GM12878 (cell line): ENCODE measurements at regions not wholly inside any gene's neighbourhood (a gene's known extent, or its start where the extent isn't known, plus 50 kb on each side); places are given as distances from the start of the nearest gene placed in this dataset.
A peak's percentile ranks its signal among the peaks of the same experiment; 100 is the strongest.

Experiments used
- ATAC-seq: fragments of 200-7000 bp; cut with Tn5 transposase; 3 replicates; pipeline ENCODE4 v1.9.1; 2020; ENCODE audit warnings: mild to moderate bottlenecking, moderate library complexity
- BruUV-seq: library from RNA; stranded (reverse); fragments of 400-500 nt; replicated peaks from 2 replicates; lab custom pipeline; 2021; lab: Mats Ljungman, UMichigan
- CTCF ChIA-PET: fragments of 300-600 bp; sonication (Branson Sonifier 250); formaldehyde crosslinking; extraction: SDS; loops from one replicate; lab custom pipeline; 2021; ENCODE audit warnings: inconsistent platforms; lab: Yijun Ruan, JAX
- POLR2A ChIA-PET: fragments of 350-600 bp; formaldehyde crosslinking; extraction: SDS; loops from one replicate; lab custom pipeline; 2021; ENCODE audit warnings: inconsistent platforms; lab: Charles Lee
- RAD21 ChIA-PET: fragments of 300-600 bp; sonication (Branson Sonifier 250); formaldehyde crosslinking; loops from one replicate; lab custom pipeline; 2023; ENCODE audit warnings: antibody characterized with exemption; ENCODE audit not compliant: unreplicated experiment; lab: Charles Lee
- SMC1A ChIA-PET: fragments of 300-600 bp; sonication (Branson Sonifier 250); formaldehyde crosslinking; loops from one replicate; lab custom pipeline; 2023; ENCODE audit not compliant: unreplicated experiment, uncharacterized antibody; lab: Charles Lee
- DNase-seq: peaks from one replicate; pipeline ENCODE4 v3.0.0-alpha.2; 2011; ENCODE audit warnings: low read depth, low spot score
- FAIRE-seq: peaks from 3 replicates; lab custom pipeline; 2011; peaks lifted over from hg19 to GRCh38; lab: Jason Lieb, UNC
- H2AFZ ChIP-seq: 2 replicates; pipeline ENCODE4 v1.6.0; 2011; ENCODE audit warnings: low read depth, low read length, control low read depth; ENCODE audit not compliant: control insufficient read depth
- H3K27ac ChIP-seq: 2 replicates; pipeline ENCODE4 v1.5.1; 2011; ENCODE audit warnings: control low read depth; ENCODE audit not compliant: control insufficient read depth, insufficient read depth
- H3K27me3 ChIP-seq, 2 experiments: replicated peaks in 1 of 2; 2 replicates each; pipeline versions ENCODE4 v1.6.0 to v1.6.1; 2011; ENCODE audit warnings: low read length in 1 of 2; ENCODE audit not compliant: control insufficient read depth in 2 of 2, insufficient read depth in 2 of 2
- H3K36me3 ChIP-seq, 2 experiments: 2 replicates each; pipeline ENCODE4 v1.5.1; 2011; ENCODE audit warnings: low read length in 1 of 2; ENCODE audit not compliant: control insufficient read depth in 2 of 2, insufficient read depth in 2 of 2
- H3K4me1 ChIP-seq: 2 replicates; pipeline ENCODE4 v1.6.1; 2011; ENCODE audit warnings: mild to moderate bottlenecking, low read length, moderate library complexity, mixed read lengths; ENCODE audit not compliant: control insufficient read depth, insufficient read depth
- H3K4me2 ChIP-seq: 2 replicates; pipeline ENCODE4 v1.6.0; 2011; ENCODE audit warnings: control low read depth; ENCODE audit not compliant: control insufficient read depth, insufficient read depth
- H3K4me3 ChIP-seq: fragments of 200-600 bp; sonication (generic); 2 replicates; pipeline ENCODE4 v1.5.1; 2016
- H3K79me2 ChIP-seq: 2 replicates; pipeline ENCODE4 v1.6.0; 2011; ENCODE audit warnings: low read length; ENCODE audit not compliant: control insufficient read depth, insufficient read depth
- H3K9ac ChIP-seq: 2 replicates; pipeline ENCODE4 v1.8.0; 2011; ENCODE audit warnings: low read length, control low read depth, mixed read lengths; ENCODE audit not compliant: control insufficient read depth, insufficient read depth
- H3K9me3 ChIP-seq: replicated peaks from 3 replicates; pipeline ENCODE4 v1.5.1; 2011; ENCODE audit warnings: mild to moderate bottlenecking, low read length; ENCODE audit not compliant: control insufficient read depth, insufficient read depth
- H4K20me1 ChIP-seq: 2 replicates; pipeline ENCODE4 v1.6.0; 2011; ENCODE audit not compliant: control insufficient read depth, insufficient read depth
- BRCA1 ChIP-seq: IDR thresholded peaks from 2 replicates; pipeline ENCODE4 v1.6.1; 2011; ENCODE audit warnings: low read depth, low read length, improper control_type of control experiment
- IKZF1 ChIP-seq: fragments of 450-650 bp; conservative IDR thresholded peaks from 2 replicates; pipeline ENCODE4 v1.6.1; 2017; ENCODE audit warnings: antibody characterized with exemption, mild to moderate bottlenecking
- KDM1A ChIP-seq: fragments of 200-600 bp; sonication (generic); IDR thresholded peaks from 2 replicates; pipeline ENCODE4 v1.6.1; 2016; ENCODE audit warnings: borderline replicate concordance
- MEF2B ChIP-seq: fragments of 450-650 bp; IDR thresholded peaks from 2 replicates; pipeline ENCODE4 v1.6.1; 2018; ENCODE audit warnings: mild to moderate bottlenecking, moderate library complexity; ENCODE audit not compliant: partially characterized antibody, poor library complexity, severe bottlenecking
- NR2F1 ChIP-seq: fragments of 450-650 bp; conservative IDR thresholded peaks from 2 replicates; pipeline ENCODE4 v1.6.1; 2017; ENCODE audit warnings: mild to moderate bottlenecking
- SMAD1 ChIP-seq: fragments of 450-650 bp; IDR thresholded peaks from 2 replicates; pipeline ENCODE4 v1.6.1; 2018; ENCODE audit warnings: mild to moderate bottlenecking, low read depth; ENCODE audit not compliant: partially characterized antibody
- WGBS: methylation state at CpG from one replicate; pipeline ENCODE4 v1.1.6; 2016; ENCODE audit warnings: low lambda C conversion rate; ENCODE audit not compliant: insufficient replicate concordance, insufficient coverage; ENCODE audit errors: missing lambda C conversion rate; 5-methylcytosine and 5-hydroxymethylcytosine counted together
- in situ Hi-C: fragments of 300-500 bp; cut with MboI; formaldehyde crosslinking; loops from 9 replicates; pipeline ENCODE4 v1.14.3; 2018; ENCODE audit warnings: mixed read lengths
- intact Hi-C: fragments of 100-400 bp; cut with micrococcal nuclease; formaldehyde crosslinking; loops from one replicate; pipeline ENCODE4 v1.14.2; 2022; ENCODE audit not compliant: unreplicated experiment
- TF ChIP-seq, protein P1 (sequence below): fragments of 450-650 bp; IDR thresholded peaks from 2 replicates; pipeline ENCODE4 v1.6.1; 2016; ENCODE audit warnings: mild to moderate bottlenecking, moderate library complexity, borderline replicate concordance

DNA sequence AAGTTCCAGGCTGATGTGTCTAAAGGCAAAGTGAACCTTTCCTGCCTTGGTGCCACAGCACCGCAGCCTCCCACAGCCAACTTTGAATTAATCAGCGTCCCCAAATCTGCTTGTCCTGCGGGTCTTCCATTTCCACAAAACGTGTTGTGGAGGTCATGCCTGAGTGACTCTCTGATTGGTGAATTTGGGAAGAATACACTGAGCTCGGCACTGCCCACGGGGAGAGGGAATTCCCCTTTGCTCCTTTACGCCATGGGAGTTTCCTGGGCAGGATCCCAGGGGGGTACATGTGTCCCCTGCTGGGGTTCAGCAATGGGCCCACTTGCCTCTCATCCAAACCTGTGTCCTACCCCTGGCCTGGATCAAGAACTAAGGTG is 90.4 kb downstream of the LHX2 start:
- no peak for FAIRE-seq
- 5% methylated on average over 7 of the region's 7 CpGs for WGBS
- no peaks in the 10 kb centered on the region for H3K9me3 ChIP-seq
- H3K36me3 ChIP-seq: no peaks in the 10 kb centered on the region
- H3K27me3 ChIP-seq: no peaks in the 10 kb centered on the region
- TF ChIP-seq KDM1A (no peak), NR2F1 (no peak), IKZF1 (peak; percentile 39; the same call in 1 of the 2 replicates), SMAD1 (no peak), BRCA1 (no peak), MEF2B (peak; percentile 35)
- TF ChIP-seq, protein P1, sequence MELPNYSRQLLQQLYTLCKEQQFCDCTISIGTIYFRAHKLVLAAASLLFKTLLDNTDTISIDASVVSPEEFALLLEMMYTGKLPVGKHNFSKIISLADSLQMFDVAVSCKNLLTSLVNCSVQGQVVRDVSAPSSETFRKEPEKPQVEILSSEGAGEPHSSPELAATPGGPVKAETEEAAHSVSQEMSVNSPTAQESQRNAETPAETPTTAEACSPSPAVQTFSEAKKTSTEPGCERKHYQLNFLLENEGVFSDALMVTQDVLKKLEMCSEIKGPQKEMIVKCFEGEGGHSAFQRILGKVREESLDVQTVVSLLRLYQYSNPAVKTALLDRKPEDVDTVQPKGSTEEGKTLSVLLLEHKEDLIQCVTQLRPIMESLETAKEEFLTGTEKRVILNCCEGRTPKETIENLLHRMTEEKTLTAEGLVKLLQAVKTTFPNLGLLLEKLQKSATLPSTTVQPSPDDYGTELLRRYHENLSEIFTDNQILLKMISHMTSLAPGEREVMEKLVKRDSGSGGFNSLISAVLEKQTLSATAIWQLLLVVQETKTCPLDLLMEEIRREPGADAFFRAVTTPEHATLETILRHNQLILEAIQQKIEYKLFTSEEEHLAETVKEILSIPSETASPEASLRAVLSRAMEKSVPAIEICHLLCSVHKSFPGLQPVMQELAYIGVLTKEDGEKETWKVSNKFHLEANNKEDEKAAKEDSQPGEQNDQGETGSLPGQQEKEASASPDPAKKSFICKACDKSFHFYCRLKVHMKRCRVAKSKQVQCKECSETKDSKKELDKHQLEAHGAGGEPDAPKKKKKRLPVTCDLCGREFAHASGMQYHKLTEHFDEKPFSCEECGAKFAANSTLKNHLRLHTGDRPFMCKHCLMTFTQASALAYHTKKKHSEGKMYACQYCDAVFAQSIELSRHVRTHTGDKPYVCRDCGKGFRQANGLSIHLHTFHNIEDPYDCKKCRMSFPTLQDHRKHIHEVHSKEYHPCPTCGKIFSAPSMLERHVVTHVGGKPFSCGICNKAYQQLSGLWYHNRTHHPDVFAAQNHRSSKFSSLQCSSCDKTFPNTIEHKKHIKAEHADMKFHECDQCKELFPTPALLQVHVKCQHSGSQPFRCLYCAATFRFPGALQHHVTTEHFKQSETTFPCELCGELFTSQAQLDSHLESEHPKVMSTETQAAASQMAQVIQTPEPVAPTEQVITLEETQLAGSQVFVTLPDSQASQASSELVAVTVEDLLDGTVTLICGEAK: no peak
- no peak overlapping the region for H3K27ac ChIP-seq
- H3K4me1 ChIP-seq: no peaks in the 10 kb centered on the region
- intact Hi-C loops (no loop called here), in situ Hi-C loops (no loop called here)
- no peak for ATAC-seq
- no peaks in the 10 kb centered on the region for H3K79me2 ChIP-seq
- RAD21 ChIA-PET: interaction anchor here (0.6 kb wide), 2 partner anchors 8 to 13 kb away, joined by 3 to 5 read pairs; no protein-coding TSS in a partner anchor
- H2AFZ ChIP-seq: no peak overlapping the region
- H3K9ac ChIP-seq: no peak overlapping the region
- no peak overlapping the region for H3K4me2 ChIP-seq
- no peak for DNase-seq
- no peaks in the 10 kb centered on the region for H4K20me1 ChIP-seq
- no TSS peak for BruUV-seq
- CTCF ChIA-PET: no interaction called here
- H3K4me3 ChIP-seq: no peak overlapping the region
- POLR2A ChIA-PET: no interaction called here
- SMC1A ChIA-PET: no interaction called here
